ENCODE measurements at regions not wholly inside any gene's neighbourhood (a gene's known extent, or its start where the extent isn't known, plus 50 kb on each side); places are given as distances from the start of the nearest gene placed in this dataset.

DNA sequence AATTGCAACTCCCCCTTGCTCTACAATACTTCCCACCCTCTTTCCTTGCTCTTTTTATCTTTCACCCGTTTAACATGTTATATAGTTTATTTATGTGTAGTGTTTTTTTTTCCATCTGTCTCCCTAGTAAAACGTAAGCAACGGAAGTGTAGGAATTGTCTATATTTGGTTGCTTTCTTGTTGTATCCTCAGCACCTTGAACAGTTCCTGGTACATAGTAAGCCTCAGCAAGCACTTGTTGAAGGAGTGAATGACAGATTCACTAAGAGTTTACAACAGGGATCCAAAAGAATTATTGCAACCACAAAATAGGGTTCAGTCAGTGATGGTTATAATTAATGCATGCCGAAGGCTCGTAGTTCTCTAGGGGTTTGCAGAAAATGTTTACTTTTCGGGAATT, 242.7 kb downstream of the SAMD5 start:
- TF ChIP-seq, protein P1, sequence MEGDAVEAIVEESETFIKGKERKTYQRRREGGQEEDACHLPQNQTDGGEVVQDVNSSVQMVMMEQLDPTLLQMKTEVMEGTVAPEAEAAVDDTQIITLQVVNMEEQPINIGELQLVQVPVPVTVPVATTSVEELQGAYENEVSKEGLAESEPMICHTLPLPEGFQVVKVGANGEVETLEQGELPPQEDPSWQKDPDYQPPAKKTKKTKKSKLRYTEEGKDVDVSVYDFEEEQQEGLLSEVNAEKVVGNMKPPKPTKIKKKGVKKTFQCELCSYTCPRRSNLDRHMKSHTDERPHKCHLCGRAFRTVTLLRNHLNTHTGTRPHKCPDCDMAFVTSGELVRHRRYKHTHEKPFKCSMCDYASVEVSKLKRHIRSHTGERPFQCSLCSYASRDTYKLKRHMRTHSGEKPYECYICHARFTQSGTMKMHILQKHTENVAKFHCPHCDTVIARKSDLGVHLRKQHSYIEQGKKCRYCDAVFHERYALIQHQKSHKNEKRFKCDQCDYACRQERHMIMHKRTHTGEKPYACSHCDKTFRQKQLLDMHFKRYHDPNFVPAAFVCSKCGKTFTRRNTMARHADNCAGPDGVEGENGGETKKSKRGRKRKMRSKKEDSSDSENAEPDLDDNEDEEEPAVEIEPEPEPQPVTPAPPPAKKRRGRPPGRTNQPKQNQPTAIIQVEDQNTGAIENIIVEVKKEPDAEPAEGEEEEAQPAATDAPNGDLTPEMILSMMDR (IDR thresholded peaks at IDR 0.05) = no peak
- TF ChIP-seq POLR2A (IDR thresholded peaks at IDR 0.05; ENCODE audit: low read length) (no peak), MYC (IDR thresholded peaks at IDR 0.05; ENCODE audit: borderline replicate concordance, low read length) (no peak)
